Hepatocyte (in vitro differentiated cells): ENCODE measurements at regions not wholly inside any gene's neighbourhood (a gene's known extent, or its start where the extent isn't known, plus 50 kb on each side); places are given as distances from the start of the nearest gene placed in this dataset.

Experiments used
- CTCF ChIP-seq: fragments of 200-600 bp; sonication (generic); IDR thresholded peaks from 2 replicates; pipeline ENCODE4 v1.5.1; 2016; ENCODE audit warnings: antibody characterized with exemption, mild to moderate bottlenecking; ENCODE audit not compliant: poor library complexity
- EZH2phosphoT487 ChIP-seq: fragments of 200-600 bp; sonication (generic); IDR thresholded peaks from one replicate; pipeline ENCODE4 v1.6.1; 2018; ENCODE audit warnings: antibody characterized with exemption, mild to moderate bottlenecking, low read depth, moderate library complexity; ENCODE audit not compliant: unreplicated experiment, severe bottlenecking

GRCh38 chr4:159429693-159430035, 326.8 kb downstream of the RAPGEF2 start:
- TF ChIP-seq CTCF (no peak), EZH2phosphoT487 (no peak)
